CD8-positive, alpha-beta memory T cell (primary cell): ENCODE measurements at regions not wholly inside any gene's neighbourhood (a gene's known extent, or its start where the extent isn't known, plus 50 kb on each side); places are given as distances from the start of the nearest gene placed in this dataset.
A peak's percentile ranks its signal among the peaks of the same experiment; 100 is the strongest.

ENCODE experiments used
- CTCF ChIA-PET: fragments of 350-600 bp; sonication (Branson Sonifier 250); formaldehyde crosslinking; loops from one replicate; lab custom pipeline; 2021; ENCODE audit warnings: antibody characterized with exemption; lab: Charles Lee
- POLR2A ChIA-PET: fragments of 350-600 bp; sonication (Branson Sonifier 250); formaldehyde crosslinking; loops from one replicate; lab custom pipeline; 2021; ENCODE audit warnings: antibody characterized with exemption; lab: Charles Lee
- DNase-seq, 5 donors: peaks; one replicate each; pipeline versions ENCODE4 v3.0.0 to v3.0.0-alpha.2; 2020 to 2022; ENCODE audit warnings: mixed read lengths in 1 of 5
- H3K27ac ChIP-seq: one replicate; pipeline ENCODE4 v1.7.0; 2013; ENCODE audit warnings: low read depth, mild to moderate bottlenecking, low read length, moderate library complexity
- H3K27me3 ChIP-seq: 2 replicates; pipeline ENCODE4 v1.7.0; 2013; ENCODE audit warnings: low read length, mild to moderate bottlenecking; ENCODE audit not compliant: insufficient read depth, poor library complexity, severe bottlenecking
- H3K36me3 ChIP-seq: 2 replicates; pipeline ENCODE4 v1.7.0; 2013; ENCODE audit warnings: mild to moderate bottlenecking, low read length, moderate library complexity; ENCODE audit not compliant: insufficient read depth
- H3K4me1 ChIP-seq: 2 replicates; pipeline ENCODE4 v1.7.0; 2013; ENCODE audit warnings: mild to moderate bottlenecking, low read length, moderate library complexity; ENCODE audit not compliant: insufficient read depth
- H3K4me3 ChIP-seq: 2 replicates; pipeline ENCODE4 v1.7.0; 2013; ENCODE audit warnings: mild to moderate bottlenecking, low read length
- H3K9me3 ChIP-seq: 2 replicates; pipeline ENCODE4 v1.7.0; 2013; ENCODE audit warnings: mild to moderate bottlenecking, low read length
- H3K27ac Mint-ChIP-seq, 8 donors: one replicate each; pipeline ENCODE4 v1.8.0; 2020 to 2021; ENCODE audit warnings: mixed read lengths in 8 of 8, mild to moderate bottlenecking in 6 of 8, inconsistent platforms in 3 of 8, moderate library complexity in 3 of 8
- H3K27me3 Mint-ChIP-seq, 2 donors: one replicate each; pipeline ENCODE4 v1.8.0; 2020 to 2021; ENCODE audit warnings: mixed read lengths in 2 of 2, mild to moderate bottlenecking in 1 of 2, moderate library complexity in 1 of 2
- H3K36me3 Mint-ChIP-seq, 3 donors: one replicate each; pipeline ENCODE4 v1.8.0; 2020 to 2021; ENCODE audit warnings: mixed read lengths in 3 of 3, inconsistent platforms in 1 of 3, mild to moderate bottlenecking in 1 of 3
- H3K4me1 Mint-ChIP-seq, 3 donors: one replicate each; pipeline ENCODE4 v1.8.0; 2020 to 2021; ENCODE audit warnings: mixed read lengths in 3 of 3, inconsistent platforms in 1 of 3, mild to moderate bottlenecking in 1 of 3
- H3K4me3 Mint-ChIP-seq, 7 donors: one replicate each; pipeline ENCODE4 v1.8.0; 2020 to 2021; ENCODE audit warnings: mixed read lengths in 7 of 7, mild to moderate bottlenecking in 6 of 7, moderate library complexity in 4 of 7, inconsistent platforms in 2 of 7
- H3K9me3 Mint-ChIP-seq, 5 donors: one replicate each; pipeline ENCODE4 v1.8.0; 2020 to 2022; ENCODE audit warnings: mixed read lengths in 5 of 5, mild to moderate bottlenecking in 3 of 5, moderate library complexity in 2 of 5, inconsistent platforms in 1 of 5

- Mint-ChIP-seq H3K4me3 (no peak overlapping the region), H3K9me3 (no peaks in the 10 kb centered on the region), H3K27ac (no peak overlapping the region), H3K4me1 (no peaks in the 10 kb centered on the region), H3K36me3 (peaks cover 0 to 6% (median 0%) of the 10 kb centered on the region in 3 donors), H3K27me3 (no peaks in the 10 kb centered on the region)
- no peak for DNase-seq
- Histone ChIP-seq H3K4me1 (no peaks in the 10 kb centered on the region), H3K9me3 (no peaks in the 10 kb centered on the region), H3K4me3 (no peak overlapping the region), H3K27ac (no peak overlapping the region), H3K36me3 (no peaks in the 10 kb centered on the region), H3K27me3 (no peaks in the 10 kb centered on the region)
- POLR2A ChIA-PET: no interaction called here
- CTCF ChIA-PET: no interaction called here
These were observed 80.2 kb upstream of the MACF1 start for GRCh38 chr1:39124282-39124681.

- Histone ChIP-seq H3K36me3 (no peaks in the 10 kb centered on the region), H3K9me3 (no peaks in the 10 kb centered on the region), H3K27me3 (no peaks in the 10 kb centered on the region), H3K4me3 (no peak overlapping the region), H3K27ac (no peak overlapping the region), H3K4me1 (no peaks in the 10 kb centered on the region)
- Mint-ChIP-seq H3K4me3 (no peak overlapping the region), H3K27ac (peak overlapping the region in 1 of 8 donors; percentile 66), H3K36me3 (peaks cover 0 to 4% (median 0%) of the 10 kb centered on the region in 3 donors), H3K27me3 (no peaks in the 10 kb centered on the region), H3K9me3 (no peaks in the 10 kb centered on the region), H3K4me1 (no peaks in the 10 kb centered on the region)
- no peak for DNase-seq
- ChIA-PET CTCF (no interaction called here), POLR2A (no interaction called here)
These were observed 77.0 kb upstream of the MACF1 start for GRCh38 chr1:39127513-39127912.

DNA sequence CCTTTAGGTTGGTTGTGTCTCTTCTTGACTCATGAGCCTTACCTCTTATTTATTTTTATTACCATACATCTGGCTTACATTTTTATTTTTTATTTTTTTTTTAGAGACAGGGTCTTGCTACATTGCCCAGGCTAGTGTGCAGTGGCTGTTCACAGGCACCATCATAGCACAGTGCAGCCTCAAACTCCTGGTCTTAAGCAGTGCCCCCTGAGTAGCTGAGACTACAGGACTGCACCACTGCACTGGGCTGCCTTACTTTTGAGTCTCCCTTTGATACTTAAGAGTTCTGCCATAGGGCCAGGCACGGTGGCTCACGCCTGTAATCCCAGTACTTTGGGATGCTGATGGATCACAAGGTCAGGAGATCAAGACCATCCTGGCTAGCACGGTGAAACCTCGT lies 76.4 kb upstream of the MACF1 start:
- no peaks in the 10 kb centered on the region for H3K36me3 ChIP-seq
- H3K27me3 ChIP-seq: no peaks in the 10 kb centered on the region
- Mint-ChIP-seq H3K4me1 (no peaks in the 10 kb centered on the region), H3K9me3 (no peaks in the 10 kb centered on the region), H3K27ac (peak overlapping the region in 1 of 8 donors; percentile 66), H3K36me3 (peaks cover 0 to 4% (median 0%) of the 10 kb centered on the region in 3 donors), H3K27me3 (no peaks in the 10 kb centered on the region), H3K4me3 (no peak overlapping the region)
- no peak for DNase-seq
- H3K4me1 ChIP-seq: no peaks in the 10 kb centered on the region
- H3K9me3 ChIP-seq: no peaks in the 10 kb centered on the region
- H3K27ac ChIP-seq: no peak overlapping the region
- POLR2A ChIA-PET: no interaction called here
- CTCF ChIA-PET: no interaction called here
- no peak overlapping the region for H3K4me3 ChIP-seq

DNA sequence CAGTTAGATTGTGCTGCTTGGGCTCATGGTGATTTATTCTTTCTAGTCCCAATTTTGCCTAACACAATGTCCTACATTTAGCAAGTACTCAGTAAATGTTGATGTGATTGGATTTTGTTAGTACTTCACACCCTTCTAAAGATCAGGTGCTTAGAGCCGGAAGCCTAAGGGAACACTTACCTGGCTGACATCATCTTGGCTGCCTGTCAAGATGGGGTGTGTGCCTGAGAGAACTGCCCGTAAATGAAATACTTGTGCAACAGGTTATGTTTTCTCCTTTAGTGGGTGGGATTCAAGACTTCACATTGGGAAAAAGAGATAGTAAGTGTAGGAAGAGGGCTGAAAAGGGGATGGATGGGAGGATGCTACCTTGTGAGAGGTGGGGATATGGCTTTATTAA lies 75.5 kb upstream of the MACF1 start:
- peaks cover 0 to 4% (median 0%) of the 10 kb centered on the region in 3 donors for H3K36me3 Mint-ChIP-seq
- no peak overlapping the region for H3K27ac Mint-ChIP-seq
- H3K4me1 Mint-ChIP-seq: no peaks in the 10 kb centered on the region
- CTCF ChIA-PET: no interaction called here
- H3K4me3 ChIP-seq: no peak overlapping the region
- no peaks in the 10 kb centered on the region for H3K9me3 Mint-ChIP-seq
- H3K9me3 ChIP-seq: no peaks in the 10 kb centered on the region
- H3K4me3 Mint-ChIP-seq: no peak overlapping the region
- DNase-seq: no peak
- H3K27me3 Mint-ChIP-seq: no peaks in the 10 kb centered on the region
- POLR2A ChIA-PET: no interaction called here
- H3K4me1 ChIP-seq: no peaks in the 10 kb centered on the region
- no peaks in the 10 kb centered on the region for H3K27me3 ChIP-seq
- no peak overlapping the region for H3K27ac ChIP-seq
- H3K36me3 ChIP-seq: no peaks in the 10 kb centered on the region

DNA sequence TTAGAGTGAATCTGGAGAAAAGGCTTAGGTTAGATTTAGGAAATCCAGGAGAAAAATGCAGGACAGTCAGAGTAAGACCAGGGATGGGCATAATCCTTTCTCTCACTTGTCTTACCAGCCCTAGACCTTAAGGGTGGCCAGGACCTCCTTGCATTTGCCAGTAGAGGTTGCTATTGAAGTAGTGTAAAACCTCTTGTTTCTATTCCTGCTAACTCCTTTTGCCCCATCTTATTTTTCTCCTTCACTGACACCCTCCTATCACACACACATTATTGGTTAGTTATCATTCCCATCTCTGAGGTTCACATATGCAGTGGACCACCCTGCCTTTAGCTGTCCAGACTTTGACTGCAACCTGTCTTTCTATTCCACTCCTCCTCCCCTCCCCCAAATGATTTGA lies 75.0 kb upstream of the MACF1 start:
- Histone ChIP-seq H3K4me1 (no peaks in the 10 kb centered on the region), H3K36me3 (no peaks in the 10 kb centered on the region), H3K27me3 (no peaks in the 10 kb centered on the region), H3K27ac (no peak overlapping the region), H3K4me3 (no peak overlapping the region), H3K9me3 (no peaks in the 10 kb centered on the region)
- Mint-ChIP-seq H3K9me3 (no peaks in the 10 kb centered on the region), H3K36me3 (peaks cover 0 to 4% (median 0%) of the 10 kb centered on the region in 3 donors), H3K27ac (peak overlapping the region in 1 of 8 donors; percentile 23), H3K4me1 (no peaks in the 10 kb centered on the region), H3K4me3 (no peak overlapping the region), H3K27me3 (no peaks in the 10 kb centered on the region)
- ChIA-PET POLR2A (no interaction called here), CTCF (no interaction called here)
- no peak for DNase-seq

GRCh38 chr1:39130325-39130724 lies 74.2 kb upstream of the MACF1 start:
- POLR2A ChIA-PET: no interaction called here
- DNase-seq: no peak

GRCh38 chr1:39131940-39132339 lies 72.6 kb upstream of the MACF1 start:
- no peaks in the 10 kb centered on the region for H3K4me1 ChIP-seq
- Mint-ChIP-seq H3K4me1 (no peaks in the 10 kb centered on the region), H3K36me3 (no peaks in the 10 kb centered on the region), H3K4me3 (no peak overlapping the region), H3K9me3 (no peaks in the 10 kb centered on the region), H3K27ac (no peak overlapping the region), H3K27me3 (no peaks in the 10 kb centered on the region)
- H3K27ac ChIP-seq: no peak overlapping the region
- no peaks in the 10 kb centered on the region for H3K9me3 ChIP-seq
- no peak overlapping the region for H3K4me3 ChIP-seq
- POLR2A ChIA-PET: no interaction called here
- CTCF ChIA-PET: no interaction called here
- H3K27me3 ChIP-seq: no peaks in the 10 kb centered on the region
- DNase-seq: no peak
- no peaks in the 10 kb centered on the region for H3K36me3 ChIP-seq

More at GRCh38 chr1:39130325-39130724, 74.2 kb upstream of the MACF1 start:
- Mint-ChIP-seq H3K4me1 (no peaks in the 10 kb centered on the region), H3K36me3 (no peaks in the 10 kb centered on the region), H3K27me3 (no peaks in the 10 kb centered on the region), H3K4me3 (no peak overlapping the region), H3K9me3 (no peaks in the 10 kb centered on the region), H3K27ac (peak overlapping the region in 1 of 8 donors; percentile 62)
- no peaks in the 10 kb centered on the region for H3K4me1 ChIP-seq
- CTCF ChIA-PET: no interaction called here
- H3K9me3 ChIP-seq: no peaks in the 10 kb centered on the region
- no peak overlapping the region for H3K27ac ChIP-seq
- no peaks in the 10 kb centered on the region for H3K36me3 ChIP-seq
- H3K4me3 ChIP-seq: no peak overlapping the region
- H3K27me3 ChIP-seq: no peaks in the 10 kb centered on the region

DNA sequence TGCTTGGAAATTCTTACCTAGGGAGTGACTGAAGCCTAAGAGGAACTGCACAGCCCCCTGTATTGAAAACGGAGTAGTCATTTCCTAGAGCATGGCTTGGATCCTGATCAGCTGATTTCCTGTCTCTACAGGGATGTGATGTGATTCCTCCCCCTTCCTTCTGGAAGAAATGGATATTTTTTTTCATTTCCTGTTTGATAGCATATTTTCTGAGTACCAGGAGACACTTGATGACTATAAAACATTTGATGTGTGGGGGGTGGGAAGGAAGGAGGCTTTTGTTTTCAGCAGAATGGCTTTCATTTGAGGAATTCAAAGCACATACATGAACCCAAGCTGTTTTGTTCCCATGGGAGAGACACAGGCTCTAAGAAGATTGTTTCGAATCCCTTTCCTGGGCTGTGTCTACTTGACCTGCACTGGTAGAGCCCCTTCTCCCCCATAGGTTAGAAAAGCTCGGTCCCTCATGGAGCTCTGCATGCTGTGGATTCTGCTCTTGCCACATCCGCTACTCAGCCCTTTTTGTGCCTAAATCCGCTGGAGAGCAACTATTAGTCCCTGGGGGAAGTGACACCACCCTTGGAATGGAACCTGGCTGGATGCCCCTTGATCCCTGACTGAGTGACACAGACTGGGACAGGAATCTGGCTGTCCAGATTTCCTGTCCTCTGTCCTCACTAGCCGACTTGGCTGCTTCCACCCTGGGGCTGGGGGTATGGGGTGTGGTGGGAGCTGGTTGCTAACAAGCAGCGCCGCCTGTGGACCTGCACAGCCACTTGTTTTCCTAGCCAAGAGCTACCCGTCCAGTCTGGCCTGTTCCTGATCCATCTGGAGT lies 71.8 kb upstream of the MACF1 start:
- Histone ChIP-seq H3K9me3 (no peaks in the 10 kb centered on the region), H3K27ac (no peak overlapping the region), H3K4me1 (no peaks in the 10 kb centered on the region), H3K36me3 (no peaks in the 10 kb centered on the region), H3K4me3 (no peak overlapping the region), H3K27me3 (no peaks in the 10 kb centered on the region)
- CTCF ChIA-PET: no interaction called here
- Mint-ChIP-seq H3K4me3 (no peak overlapping the region), H3K27ac (no peak overlapping the region), H3K36me3 (no peaks in the 10 kb centered on the region), H3K27me3 (no peaks in the 10 kb centered on the region), H3K4me1 (no peaks in the 10 kb centered on the region), H3K9me3 (no peaks in the 10 kb centered on the region)
- POLR2A ChIA-PET: no interaction called here
- DNase-seq: no peak
